H1 (cell line): ENCODE measurements at regions not wholly inside any gene's neighbourhood (a gene's known extent, or its start where the extent isn't known, plus 50 kb on each side); places are given as distances from the start of the nearest gene placed in this dataset.

Experiments used
- CREB1 ChIP-seq: IDR thresholded peaks from 2 replicates; pipeline ENCODE4 v1.6.1; 2012; ENCODE audit warnings: inconsistent platforms
- CTCF ChIP-seq, 3 experiments: IDR thresholded peaks; 1 replicate in 2 of 3; 2 replicates in 1 of 3; pipeline versions ENCODE4 v1.5.1 to v1.6.1; 2011; ENCODE audit warnings: low read length in 3 of 3, mild to moderate bottlenecking in 3 of 3, inconsistent platforms in 2 of 3, low read depth in 1 of 3, moderate library complexity in 1 of 3; ENCODE audit not compliant: insufficient read depth in 1 of 3; ENCODE audit errors: control extremely low read depth in 1 of 3
- EP300 ChIP-seq, 2 experiments: IDR thresholded peaks; 1 replicate in 1 of 2; 2 replicates in 1 of 2; pipeline ENCODE4 v1.6.1; 2011 to 2012; ENCODE audit warnings: low read depth in 2 of 2, low read length in 2 of 2, mild to moderate bottlenecking in 2 of 2, borderline replicate concordance in 1 of 2, inconsistent platforms in 1 of 2, moderate library complexity in 1 of 2
- POLR2A ChIP-seq, 2 experiments: IDR thresholded peaks; 1 replicate in 1 of 2; 2 replicates in 1 of 2; pipeline ENCODE4 v1.6.1; 2011; ENCODE audit warnings: low read depth in 2 of 2, low read length in 2 of 2, mild to moderate bottlenecking in 2 of 2; ENCODE audit errors: control extremely low read depth in 1 of 2
- RFX5 ChIP-seq: IDR thresholded peaks from 2 replicates; pipeline ENCODE4 v1.6.1; 2011; ENCODE audit warnings: low read depth, low read length, improper control_type of control experiment, borderline replicate concordance
- SP1 ChIP-seq: IDR thresholded peaks from 2 replicates; pipeline ENCODE4 v1.6.1; 2011; ENCODE audit warnings: low read depth, low read length
- SP2 ChIP-seq: IDR thresholded peaks from 2 replicates; pipeline ENCODE4 v1.6.1; 2012; ENCODE audit warnings: mild to moderate bottlenecking, low read length, inconsistent platforms
- TF ChIP-seq, protein P1 (sequence below): IDR thresholded peaks from 2 replicates; pipeline ENCODE4 v1.6.1; 2011; ENCODE audit warnings: low read length, improper control_type of control experiment

- TF ChIP-seq POLR2A (IDR thresholded peaks at IDR 0.05; ENCODE audit: control extremely low read depth in 1 of 2, low read depth in 2 of 2, low read length in 2 of 2) (no peak), CTCF (IDR thresholded peaks at IDR 0.05; ENCODE audit: control extremely low read depth in 1 of 3, insufficient read depth in 1 of 3, low read depth in 1 of 3, low read length in 3 of 3) (no peak), SP2 (no peak), CREB1 (no peak), EP300 (IDR thresholded peaks at IDR 0.05; ENCODE audit: borderline replicate concordance in 1 of 2, low read depth in 2 of 2, low read length in 2 of 2) (no peak), RFX5 (no peak), SP1 (no peak)
- TF ChIP-seq, protein P1, sequence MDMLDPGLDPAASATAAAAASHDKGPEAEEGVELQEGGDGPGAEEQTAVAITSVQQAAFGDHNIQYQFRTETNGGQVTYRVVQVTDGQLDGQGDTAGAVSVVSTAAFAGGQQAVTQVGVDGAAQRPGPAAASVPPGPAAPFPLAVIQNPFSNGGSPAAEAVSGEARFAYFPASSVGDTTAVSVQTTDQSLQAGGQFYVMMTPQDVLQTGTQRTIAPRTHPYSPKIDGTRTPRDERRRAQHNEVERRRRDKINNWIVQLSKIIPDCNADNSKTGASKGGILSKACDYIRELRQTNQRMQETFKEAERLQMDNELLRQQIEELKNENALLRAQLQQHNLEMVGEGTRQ: no peak
Measured at GRCh38 chr1:29626726-29627125, 390.4 kb downstream of the PTPRU start.
